Left renal pelvis (tissue), 4 donors: ENCODE measurements at regions not wholly inside any gene's neighbourhood (a gene's known extent, or its start where the extent isn't known, plus 50 kb on each side); places are given as distances from the start of the nearest gene placed in this dataset.

Source experiments
- DNase-seq, 4 donors: peaks; one replicate each; pipeline ENCODE4 v3.0.0-alpha.2; 2013; ENCODE audit warnings: low read depth in 4 of 4, low spot score in 3 of 4

- DNase-seq, result no peak
These were observed 270.8 kb downstream of the CBLN1 start for GRCh38 chr16:49010879-49011278.

- DNase-seq, result no peak
These were observed 271.2 kb downstream of the CBLN1 start for GRCh38 chr16:49010396-49010795.

- DNase-seq, result no peak
These were observed 272.4 kb downstream of the CBLN1 start for GRCh38 chr16:49009204-49009603.

GRCh38 chr16:49003992-49004391 lies 277.6 kb downstream of the CBLN1 start:
- DNase-seq, result no peak

GRCh38 chr16:49003022-49003421 lies 278.6 kb downstream of the CBLN1 start:
- no peak for DNase-seq

GRCh38 chr16:49000594-49000993 lies 281.0 kb downstream of the CBLN1 start:
- no peak for DNase-seq

DNA sequence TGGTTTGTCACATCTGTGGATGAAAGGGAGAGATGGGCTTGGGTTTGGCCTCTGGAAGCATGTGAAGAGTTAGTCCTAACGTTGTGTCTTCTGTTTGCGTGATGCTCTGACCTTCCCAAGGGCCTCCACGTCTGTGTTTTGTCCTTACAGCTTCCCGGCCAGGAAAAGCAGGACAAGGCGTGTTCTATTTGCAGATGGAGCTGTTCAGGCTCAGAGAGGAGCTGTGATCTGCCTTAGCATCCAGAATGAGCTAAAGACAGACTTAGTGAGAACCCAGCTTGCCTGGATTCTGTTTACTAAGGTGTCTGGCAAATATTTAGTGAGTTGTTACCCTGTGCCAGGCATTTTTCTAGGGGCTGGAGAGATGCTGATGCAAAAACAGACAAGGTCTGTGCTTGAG lies 282.1 kb downstream of the CBLN1 start:
- no peak for DNase-seq

DNA sequence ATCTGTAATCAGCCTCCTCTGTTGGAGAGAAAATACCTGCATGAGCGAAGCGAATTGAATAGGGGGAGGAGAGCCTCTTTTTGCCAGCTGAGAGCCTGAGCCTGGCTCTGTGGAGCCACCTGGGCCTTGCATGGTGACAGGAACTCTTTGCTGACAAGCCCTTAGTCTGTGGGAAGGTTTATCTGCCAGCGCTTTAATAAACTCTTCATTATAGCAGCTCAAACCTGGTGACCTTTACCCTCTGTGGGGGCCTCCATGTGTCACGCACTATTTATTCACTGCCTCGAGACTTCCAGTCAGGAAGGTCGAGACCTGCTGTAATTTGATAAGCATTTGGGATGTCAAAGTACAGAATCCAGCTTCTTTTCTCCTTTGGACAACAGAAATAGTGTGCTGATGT lies 282.6 kb downstream of the CBLN1 start:
- DNase-seq, result no peak

GRCh38 chr16:48997946-48998345 lies 283.7 kb downstream of the CBLN1 start:
- no peak for DNase-seq

DNA sequence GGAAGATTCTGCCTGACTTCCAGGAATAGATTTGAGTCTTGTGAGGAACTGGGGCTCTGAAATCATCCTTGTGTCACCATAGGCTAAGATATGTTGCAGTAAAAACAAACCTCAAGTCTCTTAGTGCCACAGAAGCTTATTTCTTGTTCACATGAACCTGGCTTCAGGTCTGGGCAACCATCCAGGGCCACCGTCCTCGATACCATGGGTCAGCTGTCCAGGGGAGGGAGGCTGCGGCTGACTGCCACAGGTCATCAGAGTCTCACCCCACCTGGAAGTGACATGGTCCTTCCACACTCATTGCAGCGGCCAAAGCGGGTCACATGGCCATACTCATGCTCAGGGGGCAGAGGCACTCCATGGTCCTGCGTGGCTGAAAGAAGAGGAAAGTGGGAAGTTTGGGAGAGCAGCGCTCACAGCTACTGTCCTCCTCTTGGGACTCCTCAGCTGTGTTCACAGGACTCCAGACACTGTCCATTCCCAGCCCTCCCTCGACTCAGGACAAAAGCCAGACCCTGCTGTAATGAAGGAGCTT lies 284.5 kb downstream of the CBLN1 start:
- no peak for DNase-seq

DNA sequence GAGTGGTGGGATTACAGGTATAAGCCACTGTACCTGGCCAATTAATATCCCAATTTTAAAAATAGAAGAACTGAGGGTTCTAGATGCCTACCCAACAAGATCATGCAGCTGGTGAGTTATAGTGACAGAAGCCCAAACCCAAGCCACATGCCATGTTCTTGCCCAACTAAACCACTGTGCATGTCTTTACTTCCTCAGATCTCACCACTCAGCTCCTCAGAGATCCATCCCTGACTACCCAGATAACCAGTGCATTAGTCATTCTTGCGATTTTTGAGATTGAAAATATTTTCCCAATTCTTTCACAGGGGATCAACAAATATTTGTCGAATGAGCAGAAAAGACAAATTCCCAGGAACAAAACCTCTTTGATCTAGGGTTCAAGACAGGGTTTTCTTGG lies 303.1 kb downstream of the CBLN1 start:
- DNase-seq, result no peak

- DNase-seq, result no peak
These were observed 309.4 kb downstream of the CBLN1 start for GRCh38 chr16:48972236-48972635.

GRCh38 chr16:48971571-48972077 lies 310.0 kb downstream of the CBLN1 start:
- no peak for DNase-seq

GRCh38 chr16:48970216-48970615 lies 311.4 kb downstream of the CBLN1 start:
- no peak for DNase-seq

GRCh38 chr16:48969611-48970010 lies 312.0 kb downstream of the CBLN1 start:
- no peak for DNase-seq

DNA sequence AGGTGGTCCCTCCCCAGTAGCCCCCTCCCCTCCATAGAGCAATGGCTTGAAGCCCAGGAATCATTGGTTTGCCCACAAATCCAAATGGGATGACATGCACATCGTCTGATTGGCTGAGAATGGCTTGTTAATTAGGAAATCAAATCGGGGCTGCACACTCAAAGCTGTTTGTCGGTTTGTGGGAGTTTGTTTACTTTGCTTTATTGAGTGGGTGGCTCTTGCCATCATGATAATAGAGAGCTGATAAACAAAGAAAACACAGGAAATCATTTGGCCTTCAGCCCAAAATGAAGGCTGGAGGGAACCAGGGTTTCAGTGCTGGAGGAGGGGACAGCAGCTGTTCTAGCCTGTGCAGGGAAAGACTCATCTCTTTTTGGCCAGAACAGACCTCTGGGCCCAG lies 316.3 kb downstream of the CBLN1 start:
- no peak for DNase-seq

- no peak for DNase-seq
These were observed 317.6 kb downstream of the CBLN1 start for GRCh38 chr16:48963901-48964615.

DNA sequence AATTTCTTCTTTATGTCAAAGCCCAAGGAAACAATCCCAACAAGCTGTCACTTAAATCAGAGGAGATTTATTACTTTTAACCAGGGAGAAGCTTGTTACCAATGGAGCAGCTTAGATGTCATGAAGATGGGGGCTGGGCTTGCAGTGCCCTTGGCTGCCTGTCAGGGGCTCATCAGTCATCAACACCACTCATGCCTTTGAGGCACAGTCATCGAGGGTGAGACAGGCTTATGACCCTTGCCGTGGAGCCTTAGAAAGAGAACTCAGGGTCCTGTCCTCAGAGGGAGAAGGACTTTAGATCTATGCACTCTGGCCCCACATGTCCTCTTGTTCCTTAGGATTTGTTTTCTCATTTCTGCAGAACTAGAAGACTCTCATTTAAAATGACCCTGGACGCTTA lies 318.3 kb downstream of the CBLN1 start:
- DNase-seq, result no peak

GRCh38 chr16:48961546-48961945 lies 320.1 kb downstream of the CBLN1 start:
- DNase-seq, result no peak

GRCh38 chr16:48960830-48961229 lies 320.8 kb downstream of the CBLN1 start:
- no peak for DNase-seq

DNA sequence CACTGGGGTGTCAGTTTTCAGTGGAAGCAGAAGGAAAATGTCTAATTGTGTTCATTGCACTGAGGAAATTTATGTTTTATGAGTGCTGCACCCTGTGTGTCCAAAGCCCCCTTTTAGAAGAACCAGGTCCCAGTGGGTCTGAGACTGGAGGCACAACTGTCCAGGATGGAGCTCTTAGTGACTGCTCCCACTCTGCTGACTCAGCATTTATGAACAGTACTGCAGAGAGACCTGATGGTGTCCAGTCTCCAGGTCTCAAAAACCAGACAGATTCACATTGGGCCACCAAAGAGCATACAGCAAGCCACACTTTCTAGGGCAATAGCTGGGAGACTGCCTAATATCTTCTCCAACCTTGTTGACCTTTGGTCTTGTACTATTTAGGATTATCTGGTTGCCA lies 321.9 kb downstream of the CBLN1 start:
- DNase-seq, result no peak

DNA sequence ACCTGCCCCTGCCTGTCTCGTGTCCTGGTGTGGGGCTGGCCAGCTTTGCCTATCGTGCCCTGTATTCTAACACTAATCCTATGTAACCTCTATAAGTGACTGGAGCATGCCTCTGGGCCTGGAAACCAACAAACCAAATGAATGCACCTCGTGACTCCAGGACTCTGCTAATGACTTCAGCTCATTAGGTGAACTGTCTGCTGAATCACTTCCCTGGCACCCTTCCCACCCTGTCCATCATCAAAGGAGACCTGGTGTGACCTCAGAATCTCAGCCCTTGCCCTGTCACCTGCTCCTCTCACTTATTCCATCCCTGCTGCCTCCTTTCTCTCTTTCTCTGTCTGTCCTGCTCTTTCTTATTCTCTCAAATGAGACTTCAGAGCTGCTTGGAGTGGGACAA lies 322.4 kb downstream of the CBLN1 start:
- DNase-seq, result no peak

DNA sequence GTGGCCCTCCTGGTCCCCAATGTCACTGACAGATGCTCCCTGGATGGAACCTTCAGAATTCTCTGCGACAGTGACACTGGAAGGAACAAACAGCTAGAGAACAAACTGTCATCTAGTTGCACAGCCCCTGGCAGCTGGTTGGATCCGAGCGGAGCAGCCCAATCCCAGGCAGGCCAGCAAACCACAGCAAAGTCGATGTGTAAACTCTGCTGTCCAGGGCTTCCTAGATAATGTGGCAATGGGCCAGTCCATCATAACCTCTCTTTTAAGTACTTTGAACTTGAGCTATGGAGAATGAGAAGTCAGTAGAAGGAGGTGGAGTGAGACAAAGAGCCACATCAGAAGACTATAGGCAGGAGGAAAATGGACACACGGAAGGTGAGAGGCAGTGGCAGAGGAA lies 323.0 kb downstream of the CBLN1 start:
- DNase-seq, result no peak
